WTC11 (cell line): ENCODE measurements at regions not wholly inside any gene's neighbourhood (a gene's known extent, or its start where the extent isn't known, plus 50 kb on each side); places are given as distances from the start of the nearest gene placed in this dataset.

ENCODE experiments used
- ATAC-seq: fragments of 200-7000 bp; cut with Tn5 transposase; 2 replicates; pipeline ENCODE4 v1.10.0; 2021; ENCODE audit warnings: mild to moderate bottlenecking, moderate library complexity
- CTCF ChIA-PET: fragments of 300-600 bp; sonication (Branson Sonifier 250); formaldehyde crosslinking; loops from one replicate; lab custom pipeline; 2021; ENCODE audit warnings: antibody characterized with exemption; lab: Charles Lee
- POLR2A ChIA-PET: fragments of 350-600 bp; sonication (Branson Sonifier 250); formaldehyde crosslinking; loops from one replicate; lab custom pipeline; 2021; ENCODE audit warnings: antibody characterized with exemption; lab: Charles Lee
- DNase-seq: peaks from one replicate; pipeline ENCODE4 v3.0.0; 2021; ENCODE audit warnings: low spot score
- H3K27ac Mint-ChIP-seq: 2 replicates; pipeline ENCODE4 v1.8.0; 2021; ENCODE audit warnings: mixed read lengths
- H3K27me3 Mint-ChIP-seq: 2 replicates; pipeline ENCODE4 v1.8.0; 2021; ENCODE audit warnings: low read depth, mild to moderate bottlenecking, moderate library complexity, mixed read lengths
- H3K36me3 Mint-ChIP-seq: 2 replicates; pipeline ENCODE4 v1.8.0; 2021; ENCODE audit warnings: mixed read lengths
- H3K4me1 Mint-ChIP-seq: 2 replicates; pipeline ENCODE4 v1.8.0; 2022; ENCODE audit warnings: mixed read lengths
- H3K4me3 Mint-ChIP-seq: 2 replicates; pipeline ENCODE4 v1.8.0; 2021; ENCODE audit warnings: mild to moderate bottlenecking, moderate library complexity, mixed read lengths
- H3K9me3 Mint-ChIP-seq: 2 replicates; pipeline ENCODE4 v1.8.0; 2021; ENCODE audit warnings: mixed read lengths
- AR ChIP-seq: fragments of 250-450 bp; sonication (Bioruptor Pico); IDR thresholded peaks from 2 replicates; pipeline ENCODE4 v1.9.0; 2021; ENCODE audit warnings: mild to moderate bottlenecking
- ATF1 ChIP-seq: sonication (generic); formaldehyde crosslinking; IDR thresholded peaks from 2 replicates; pipeline ENCODE4 v1.8.1; 2023; ENCODE audit warnings: mild to moderate bottlenecking, moderate library complexity, missing genetic modification reagents
- FOXK1 ChIP-seq: sonication (generic); formaldehyde crosslinking; IDR thresholded peaks from 2 replicates; pipeline ENCODE4 v1.8.0; 2022; ENCODE audit warnings: mild to moderate bottlenecking, moderate library complexity, missing genetic modification reagents
- GABPB1 ChIP-seq: sonication (generic); formaldehyde crosslinking; IDR thresholded peaks from 2 replicates; pipeline ENCODE4 v1.8.1; 2023; ENCODE audit warnings: mild to moderate bottlenecking, missing genetic modification reagents
- HMGA2 ChIP-seq: fragments of 250-450 bp; sonication (Bioruptor Pico); IDR thresholded peaks from 2 replicates; pipeline ENCODE4 v1.4.0; 2021; ENCODE audit warnings: mild to moderate bottlenecking, moderate library complexity
- MYBL2 ChIP-seq: sonication (generic); formaldehyde crosslinking; IDR thresholded peaks from 2 replicates; pipeline ENCODE4 v1.8.1; 2023; ENCODE audit warnings: mild to moderate bottlenecking, moderate library complexity, missing genetic modification reagents
- NR1H2 ChIP-seq: sonication (generic); formaldehyde crosslinking; IDR thresholded peaks from 2 replicates; pipeline ENCODE4 v1.9.0; 2021; ENCODE audit warnings: mild to moderate bottlenecking, moderate library complexity, missing genetic modification reagents
- SMAD3 ChIP-seq: sonication (generic); formaldehyde crosslinking; IDR thresholded peaks from 2 replicates; pipeline ENCODE4 v1.8.0; 2022; ENCODE audit warnings: missing genetic modification reagents, mild to moderate bottlenecking, borderline replicate concordance
- SMAD4 ChIP-seq: sonication (generic); formaldehyde crosslinking; IDR thresholded peaks from 2 replicates; pipeline ENCODE4 v1.8.0; 2022; ENCODE audit warnings: mild to moderate bottlenecking, missing genetic modification reagents
- TEAD1 ChIP-seq: sonication (generic); formaldehyde crosslinking; IDR thresholded peaks from 2 replicates; pipeline ENCODE4 v1.8.0; 2022; ENCODE audit warnings: mild to moderate bottlenecking, missing genetic modification reagents
- TEAD4 ChIP-seq: sonication (generic); formaldehyde crosslinking; IDR thresholded peaks from 2 replicates; pipeline ENCODE4 v1.8.0; 2022; ENCODE audit warnings: mild to moderate bottlenecking, missing genetic modification reagents
- ZBTB43 ChIP-seq: sonication (generic); formaldehyde crosslinking; IDR thresholded peaks from 2 replicates; pipeline ENCODE4 v1.8.1; 2023; ENCODE audit warnings: mild to moderate bottlenecking, missing genetic modification reagents
- ZMAT4 ChIP-seq: fragments of 250-450 bp; sonication (Bioruptor Pico); IDR thresholded peaks from 2 replicates; pipeline ENCODE4 v1.9.0; 2021; ENCODE audit warnings: mild to moderate bottlenecking
- ZNF317 ChIP-seq: sonication (generic); formaldehyde crosslinking; IDR thresholded peaks from 2 replicates; pipeline ENCODE4 v1.8.1; 2023; ENCODE audit warnings: low read depth, mild to moderate bottlenecking, moderate library complexity, missing genetic modification reagents, borderline replicate concordance
- ZNF425 ChIP-seq: fragments of 250-450 bp; sonication (Bioruptor Pico); conservative IDR thresholded peaks from 2 replicates; pipeline ENCODE4 v1.9.0; 2021; ENCODE audit warnings: mild to moderate bottlenecking
- TF ChIP-seq, protein P1 (sequence below): sonication (generic); formaldehyde crosslinking; IDR thresholded peaks from 2 replicates; pipeline ENCODE4 v1.8.1; 2022; ENCODE audit warnings: low read depth, missing genetic modification reagents, borderline replicate concordance
- TF ChIP-seq, protein P2 (sequence below): sonication (generic); formaldehyde crosslinking; IDR thresholded peaks from 2 replicates; pipeline ENCODE4 v1.8.0; 2023; ENCODE audit warnings: missing genetic modification reagents
- TF ChIP-seq, protein P3 (sequence below): fragments of 250-450 bp; sonication (Bioruptor Pico); IDR thresholded peaks from 2 replicates; pipeline ENCODE4 v1.8.0; 2021; ENCODE audit warnings: mild to moderate bottlenecking
- TF ChIP-seq, protein P4 (sequence below): sonication (generic); formaldehyde crosslinking; IDR thresholded peaks from 2 replicates; pipeline ENCODE4 v1.8.0; 2022; ENCODE audit warnings: mild to moderate bottlenecking, missing genetic modification reagents
- TF ChIP-seq, protein P5 (sequence below): sonication (generic); formaldehyde crosslinking; IDR thresholded peaks from 2 replicates; pipeline ENCODE4 v1.8.0; 2022; ENCODE audit warnings: mild to moderate bottlenecking, missing genetic modification reagents

DNA sequence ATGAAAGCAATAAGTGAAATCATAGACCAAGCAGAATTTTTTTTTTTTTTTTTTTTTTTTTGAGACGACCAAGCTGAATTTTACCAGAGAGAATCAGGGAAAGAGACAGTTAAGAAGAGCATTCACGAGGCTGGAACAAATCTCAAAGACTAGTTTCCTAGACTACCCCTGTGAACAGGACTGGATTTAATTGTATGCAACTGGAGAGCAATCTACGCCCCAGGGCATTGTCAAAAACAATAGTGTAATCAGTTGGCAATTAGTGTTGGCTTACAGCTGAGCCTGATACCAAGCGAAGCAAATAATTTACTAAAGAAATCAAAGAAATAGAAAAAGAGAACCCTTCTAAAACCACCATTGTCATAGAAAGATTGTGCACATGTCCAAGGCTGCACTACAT, 232.9 kb upstream of the CPNE8 start (continued):
- TF ChIP-seq ZMAT4 (CRISPR knock-in tag) (no peak), GABPB1 (CRISPR knock-in tag) (no peak), FOXK1 (no peak), SMAD3 (no peak), TEAD4 (no peak)
- TF ChIP-seq, all 79 proteins: peak for 0

- H3K4me1 Mint-ChIP-seq = peaks cover 34% of the 10 kb centered on the region
- DNase-seq (no peak), ATAC-seq (no peak)
- H3K4me3 Mint-ChIP-seq = no peak overlapping the region
- ChIA-PET CTCF (no interaction called here), POLR2A (no interaction called here)
- TF ChIP-seq, protein P1, sequence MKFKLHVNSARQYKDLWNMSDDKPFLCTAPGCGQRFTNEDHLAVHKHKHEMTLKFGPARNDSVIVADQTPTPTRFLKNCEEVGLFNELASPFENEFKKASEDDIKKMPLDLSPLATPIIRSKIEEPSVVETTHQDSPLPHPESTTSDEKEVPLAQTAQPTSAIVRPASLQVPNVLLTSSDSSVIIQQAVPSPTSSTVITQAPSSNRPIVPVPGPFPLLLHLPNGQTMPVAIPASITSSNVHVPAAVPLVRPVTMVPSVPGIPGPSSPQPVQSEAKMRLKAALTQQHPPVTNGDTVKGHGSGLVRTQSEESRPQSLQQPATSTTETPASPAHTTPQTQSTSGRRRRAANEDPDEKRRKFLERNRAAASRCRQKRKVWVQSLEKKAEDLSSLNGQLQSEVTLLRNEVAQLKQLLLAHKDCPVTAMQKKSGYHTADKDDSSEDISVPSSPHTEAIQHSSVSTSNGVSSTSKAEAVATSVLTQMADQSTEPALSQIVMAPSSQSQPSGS (CRISPR knock-in tag) = no peak
- TF ChIP-seq MYBL2 = no peak
- TF ChIP-seq NR1H2 = no peak
- TF ChIP-seq, protein P2, sequence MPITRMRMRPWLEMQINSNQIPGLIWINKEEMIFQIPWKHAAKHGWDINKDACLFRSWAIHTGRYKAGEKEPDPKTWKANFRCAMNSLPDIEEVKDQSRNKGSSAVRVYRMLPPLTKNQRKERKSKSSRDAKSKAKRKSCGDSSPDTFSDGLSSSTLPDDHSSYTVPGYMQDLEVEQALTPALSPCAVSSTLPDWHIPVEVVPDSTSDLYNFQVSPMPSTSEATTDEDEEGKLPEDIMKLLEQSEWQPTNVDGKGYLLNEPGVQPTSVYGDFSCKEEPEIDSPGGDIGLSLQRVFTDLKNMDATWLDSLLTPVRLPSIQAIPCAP (CRISPR knock-in tag) = no peak
- no peak for TF ChIP-seq FOXK1
- no peak for TF ChIP-seq ZBTB43 (CRISPR knock-in tag)
- no peak for TF ChIP-seq ZNF317
- no peak overlapping the region for H3K27ac Mint-ChIP-seq
- H3K9me3 Mint-ChIP-seq = 0 out of 2 replicates have a peak, but pooled peaks cover 4% of the 10 kb centered on the region
- no peaks in the 10 kb centered on the region; the same call in 1 of the 2 replicates for H3K36me3 Mint-ChIP-seq
- peaks cover 3% of the 10 kb centered on the region; the same call in 1 of the 2 replicates for H3K27me3 Mint-ChIP-seq
These were observed 222.0 kb upstream of the CPNE8 start for GRCh38 chr12:39127401-39127800.

- Mint-ChIP-seq H3K4me1 (peaks cover 42% of the 10 kb centered on the region), H3K4me3 (no peak overlapping the region), H3K27ac (no peak overlapping the region), H3K36me3 (peaks cover 8% of the 10 kb centered on the region), H3K27me3 (peaks cover 2% of the 10 kb centered on the region; the same call in 1 of the 2 replicates), H3K9me3 (peaks cover 16% of the 10 kb centered on the region)
- no peak for TF ChIP-seq AR (CRISPR knock-in tag)
- TF ChIP-seq HMGA2 (CRISPR knock-in tag) = no peak
- no peak for TF ChIP-seq TEAD1 (CRISPR knock-in tag)
- TF ChIP-seq, protein P3, sequence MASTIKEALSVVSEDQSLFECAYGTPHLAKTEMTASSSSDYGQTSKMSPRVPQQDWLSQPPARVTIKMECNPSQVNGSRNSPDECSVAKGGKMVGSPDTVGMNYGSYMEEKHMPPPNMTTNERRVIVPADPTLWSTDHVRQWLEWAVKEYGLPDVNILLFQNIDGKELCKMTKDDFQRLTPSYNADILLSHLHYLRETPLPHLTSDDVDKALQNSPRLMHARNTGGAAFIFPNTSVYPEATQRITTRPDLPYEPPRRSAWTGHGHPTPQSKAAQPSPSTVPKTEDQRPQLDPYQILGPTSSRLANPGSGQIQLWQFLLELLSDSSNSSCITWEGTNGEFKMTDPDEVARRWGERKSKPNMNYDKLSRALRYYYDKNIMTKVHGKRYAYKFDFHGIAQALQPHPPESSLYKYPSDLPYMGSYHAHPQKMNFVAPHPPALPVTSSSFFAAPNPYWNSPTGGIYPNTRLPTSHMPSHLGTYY (CRISPR knock-in tag) = no peak
- TF ChIP-seq SMAD4 (CRISPR knock-in tag) = no peak
- TF ChIP-seq, protein P4, sequence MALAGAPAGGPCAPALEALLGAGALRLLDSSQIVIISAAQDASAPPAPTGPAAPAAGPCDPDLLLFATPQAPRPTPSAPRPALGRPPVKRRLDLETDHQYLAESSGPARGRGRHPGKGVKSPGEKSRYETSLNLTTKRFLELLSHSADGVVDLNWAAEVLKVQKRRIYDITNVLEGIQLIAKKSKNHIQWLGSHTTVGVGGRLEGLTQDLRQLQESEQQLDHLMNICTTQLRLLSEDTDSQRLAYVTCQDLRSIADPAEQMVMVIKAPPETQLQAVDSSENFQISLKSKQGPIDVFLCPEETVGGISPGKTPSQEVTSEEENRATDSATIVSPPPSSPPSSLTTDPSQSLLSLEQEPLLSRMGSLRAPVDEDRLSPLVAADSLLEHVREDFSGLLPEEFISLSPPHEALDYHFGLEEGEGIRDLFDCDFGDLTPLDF (CRISPR knock-in tag) = no peak
- TF ChIP-seq ZNF425 = no peak
- TF ChIP-seq ATF1 = no peak
- TF ChIP-seq, protein P5, sequence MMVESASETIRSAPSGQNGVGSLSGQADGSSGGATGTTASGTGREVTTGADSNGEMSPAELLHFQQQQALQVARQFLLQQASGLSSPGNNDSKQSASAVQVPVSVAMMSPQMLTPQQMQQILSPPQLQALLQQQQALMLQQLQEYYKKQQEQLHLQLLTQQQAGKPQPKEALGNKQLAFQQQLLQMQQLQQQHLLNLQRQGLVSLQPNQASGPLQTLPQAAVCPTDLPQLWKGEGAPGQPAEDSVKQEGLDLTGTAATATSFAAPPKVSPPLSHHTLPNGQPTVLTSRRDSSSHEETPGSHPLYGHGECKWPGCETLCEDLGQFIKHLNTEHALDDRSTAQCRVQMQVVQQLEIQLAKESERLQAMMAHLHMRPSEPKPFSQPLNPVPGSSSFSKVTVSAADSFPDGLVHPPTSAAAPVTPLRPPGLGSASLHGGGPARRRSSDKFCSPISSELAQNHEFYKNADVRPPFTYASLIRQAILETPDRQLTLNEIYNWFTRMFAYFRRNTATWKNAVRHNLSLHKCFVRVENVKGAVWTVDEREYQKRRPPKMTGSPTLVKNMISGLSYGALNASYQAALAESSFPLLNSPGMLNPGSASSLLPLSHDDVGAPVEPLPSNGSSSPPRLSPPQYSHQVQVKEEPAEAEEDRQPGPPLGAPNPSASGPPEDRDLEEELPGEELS (CRISPR knock-in tag) = no peak
- POLR2A ChIA-PET = no interaction called here
- ATAC-seq (no peak), DNase-seq (no peak)
- CTCF ChIA-PET = interaction anchor here (1.4 to 1.7 kb wide), 2 partner anchors 147 to 219 kb away, joined by 3 to 8 read pairs; no protein-coding TSS in a partner anchor
These were observed 220.2 kb upstream of the CPNE8 start for GRCh38 chr12:39125566-39125965.
